Fibroblast of the aortic adventitia (primary cell): ENCODE measurements at regions not wholly inside any gene's neighbourhood (a gene's known extent, or its start where the extent isn't known, plus 50 kb on each side); places are given as distances from the start of the nearest gene placed in this dataset.
A peak's percentile ranks its signal among the peaks of the same experiment; 100 is the strongest.

Experiments
- DNase-seq: peaks from one replicate; pipeline ENCODE4 v3.0.0-alpha.2; 2010; ENCODE audit warnings: low read depth
- H3K4me3 ChIP-seq: 2 replicates; pipeline ENCODE4 v1.5.1; 2011; ENCODE audit warnings: low read depth, mild to moderate bottlenecking, control low read depth, low read length, moderate library complexity
- TF ChIP-seq, protein P1 (sequence below): IDR thresholded peaks from 2 replicates; pipeline ENCODE4 v1.5.1; 2011; ENCODE audit warnings: mild to moderate bottlenecking, low read length, control low read depth, inconsistent platforms; ENCODE audit not compliant: insufficient read depth

DNA sequence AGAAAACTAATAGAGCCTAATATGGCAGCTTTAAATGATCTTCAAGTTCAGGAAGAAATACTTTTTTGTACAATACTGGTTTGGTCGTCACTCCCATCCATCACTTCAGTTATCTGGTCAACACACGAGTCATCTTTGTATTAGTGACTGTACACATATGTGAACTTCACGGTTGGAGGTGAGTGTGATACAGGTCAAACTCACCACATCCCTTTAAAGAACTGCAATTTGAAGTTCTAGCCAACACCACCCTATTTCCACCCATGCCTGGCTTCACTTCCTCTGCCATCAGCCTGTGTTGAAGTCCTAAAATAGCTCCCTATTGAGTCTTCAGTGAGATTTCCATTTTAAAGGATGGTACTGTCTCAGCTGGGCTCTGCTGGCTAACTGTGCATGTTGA, 361.9 kb downstream of the TXNL1 start:
- no peak for DNase-seq
- TF ChIP-seq, protein P1, sequence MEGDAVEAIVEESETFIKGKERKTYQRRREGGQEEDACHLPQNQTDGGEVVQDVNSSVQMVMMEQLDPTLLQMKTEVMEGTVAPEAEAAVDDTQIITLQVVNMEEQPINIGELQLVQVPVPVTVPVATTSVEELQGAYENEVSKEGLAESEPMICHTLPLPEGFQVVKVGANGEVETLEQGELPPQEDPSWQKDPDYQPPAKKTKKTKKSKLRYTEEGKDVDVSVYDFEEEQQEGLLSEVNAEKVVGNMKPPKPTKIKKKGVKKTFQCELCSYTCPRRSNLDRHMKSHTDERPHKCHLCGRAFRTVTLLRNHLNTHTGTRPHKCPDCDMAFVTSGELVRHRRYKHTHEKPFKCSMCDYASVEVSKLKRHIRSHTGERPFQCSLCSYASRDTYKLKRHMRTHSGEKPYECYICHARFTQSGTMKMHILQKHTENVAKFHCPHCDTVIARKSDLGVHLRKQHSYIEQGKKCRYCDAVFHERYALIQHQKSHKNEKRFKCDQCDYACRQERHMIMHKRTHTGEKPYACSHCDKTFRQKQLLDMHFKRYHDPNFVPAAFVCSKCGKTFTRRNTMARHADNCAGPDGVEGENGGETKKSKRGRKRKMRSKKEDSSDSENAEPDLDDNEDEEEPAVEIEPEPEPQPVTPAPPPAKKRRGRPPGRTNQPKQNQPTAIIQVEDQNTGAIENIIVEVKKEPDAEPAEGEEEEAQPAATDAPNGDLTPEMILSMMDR: no peak
- H3K4me3 ChIP-seq: no peak overlapping the region

DNA sequence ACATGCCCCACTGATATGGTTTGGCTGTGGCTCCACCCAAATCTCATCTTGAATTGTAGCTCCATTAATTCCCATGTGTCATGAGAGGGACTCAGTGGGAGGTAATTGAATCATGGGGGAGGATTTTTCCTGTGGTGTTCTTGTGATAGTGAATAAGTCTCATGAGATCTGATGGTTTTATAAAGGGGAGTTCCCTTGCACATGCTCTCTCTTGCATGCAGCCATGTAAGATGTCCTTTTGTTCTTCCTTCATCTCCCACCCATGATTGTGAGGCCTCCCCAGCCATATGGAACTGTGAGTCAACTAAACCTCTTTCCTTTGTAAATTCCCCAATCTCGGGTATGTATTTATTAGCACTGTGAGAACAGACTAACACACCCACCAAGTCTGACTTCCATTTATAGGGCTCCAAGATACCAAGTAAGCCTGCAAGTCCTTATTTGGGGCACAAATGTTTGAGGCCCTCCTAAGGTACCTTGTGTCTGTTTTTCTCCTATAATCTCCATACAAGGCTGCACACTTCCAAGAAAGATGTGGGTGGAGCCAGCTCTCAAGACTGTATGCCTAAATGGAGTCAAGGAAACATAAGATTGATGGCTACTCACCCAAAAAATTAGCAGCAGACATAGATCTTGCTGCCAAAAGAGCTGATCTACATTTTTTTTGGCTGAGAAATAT, 364.7 kb downstream of the TXNL1 start:
- peak; percentile 8 for DNase-seq
- no peak overlapping the region for H3K4me3 ChIP-seq
- TF ChIP-seq, protein P1: no peak

DNA sequence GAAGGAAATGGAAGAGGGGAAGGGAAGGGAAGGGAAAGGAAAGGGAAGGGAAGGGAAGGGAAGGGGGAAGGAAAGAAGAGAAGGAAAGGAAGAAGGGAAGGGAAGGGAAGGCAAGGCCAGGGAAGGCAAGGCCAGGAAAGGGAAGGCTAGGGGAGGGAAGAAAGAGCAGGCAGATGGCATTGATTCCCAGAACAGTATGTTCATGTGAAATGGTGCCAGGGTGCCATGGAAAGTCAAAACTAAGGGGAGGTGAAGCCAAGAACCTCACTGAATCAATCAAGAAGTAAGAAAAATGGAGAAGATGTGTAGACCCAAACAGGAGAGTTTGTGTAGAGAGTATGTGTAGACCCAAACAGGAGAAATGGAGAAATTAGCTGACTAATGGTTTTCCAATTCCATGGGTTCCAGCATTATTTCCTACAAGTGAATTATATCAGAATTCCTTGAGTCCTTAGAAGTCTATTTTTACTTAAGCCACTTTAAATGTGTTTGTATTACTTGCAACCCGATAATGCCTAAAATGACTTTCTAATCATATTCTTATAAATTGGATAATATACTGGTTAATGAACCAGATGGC, 367.6 kb downstream of the TXNL1 start:
- TF ChIP-seq, protein P1: no peak
- no peak for DNase-seq
- H3K4me3 ChIP-seq: no peak overlapping the region

DNA sequence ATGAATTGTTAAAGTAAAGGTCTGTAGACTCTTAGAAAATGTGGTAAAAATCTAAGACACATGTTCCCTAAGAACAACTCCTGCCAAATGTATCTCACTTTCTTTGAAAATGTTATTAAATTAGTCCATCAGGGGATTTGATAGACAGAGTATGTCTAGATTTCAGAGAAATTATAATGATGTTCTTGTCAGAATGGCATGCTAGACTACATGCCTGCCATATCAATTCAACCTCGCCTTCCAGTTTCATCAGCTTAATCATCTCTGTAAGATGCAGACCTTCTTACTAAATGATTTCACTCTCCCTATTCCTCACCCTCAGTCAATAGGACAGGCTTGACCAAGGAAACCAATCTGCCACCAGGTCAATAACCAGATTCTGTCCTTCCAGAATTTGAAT, 368.4 kb downstream of the TXNL1 start:
- TF ChIP-seq, protein P1: no peak
- no peak for DNase-seq
- H3K4me3 ChIP-seq: no peak overlapping the region

DNA sequence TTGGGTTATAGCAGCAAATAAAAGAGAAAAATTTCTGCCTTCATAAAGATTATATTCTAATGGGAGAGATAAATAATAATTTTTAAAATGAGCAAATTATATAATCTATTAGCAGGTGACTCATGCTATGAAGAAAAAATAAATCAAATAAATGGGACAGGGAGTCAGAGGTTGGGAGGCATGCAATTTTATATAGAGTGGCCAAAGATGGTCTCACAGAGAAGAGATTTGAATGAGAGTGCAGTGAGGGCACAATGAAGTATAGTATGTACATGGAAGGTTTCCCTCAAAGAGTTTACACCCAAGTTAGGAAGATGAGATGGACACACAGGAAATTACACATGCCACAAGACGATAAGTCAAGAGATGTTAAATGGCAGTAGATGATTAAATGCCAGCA, 369.4 kb downstream of the TXNL1 start:
- TF ChIP-seq, protein P1: no peak
- H3K4me3 ChIP-seq: no peak overlapping the region
- no peak for DNase-seq

DNA sequence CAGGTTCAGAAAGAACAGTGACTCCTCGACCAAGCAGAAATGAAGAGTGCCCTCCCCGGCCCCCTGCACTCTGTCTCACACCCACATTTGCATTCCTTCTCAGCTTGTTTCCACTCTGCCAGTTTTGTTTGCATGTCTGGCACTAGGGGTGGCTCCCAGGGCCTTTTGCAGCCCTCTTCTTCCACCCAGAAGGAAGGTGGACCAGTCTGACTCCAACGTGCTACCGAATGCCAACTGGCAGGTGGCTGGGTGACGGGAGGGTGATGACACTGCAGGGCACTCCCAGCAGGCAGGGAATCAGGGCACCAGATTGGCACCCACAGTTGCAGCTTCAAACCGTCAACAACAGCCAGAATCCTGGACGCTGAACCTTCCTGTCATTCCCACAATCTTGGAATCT, 371.1 kb downstream of the TXNL1 start:
- H3K4me3 ChIP-seq: no peak overlapping the region
- TF ChIP-seq, protein P1: no peak
- DNase-seq: no peak
